Gastroesophageal sphincter (tissue), 4 donors: ENCODE measurements at regions not wholly inside any gene's neighbourhood (a gene's known extent, or its start where the extent isn't known, plus 50 kb on each side); places are given as distances from the start of the nearest gene placed in this dataset.

ENCODE experiments used
- ATAC-seq: fragments of 150-250 bp; one replicate; pipeline ENCODE4 v1.9.1; 2016; ENCODE audit warnings: mild to moderate bottlenecking, moderate library complexity
- H3K27ac ChIP-seq, 4 donors: fragments of 200-600 bp; sonication (generic) in 3 of 4; 1 replicate in 3 of 4; 2 replicates in 1 of 4; pipeline ENCODE4 v1.5.1; 2016 to 2019
- H3K27me3 ChIP-seq: fragments of 200-600 bp; sonication (generic); one replicate; pipeline ENCODE4 v1.5.1; 2019
- H3K36me3 ChIP-seq, 2 donors: fragments of 200-600 bp; sonication (generic); one replicate each; pipeline ENCODE4 v1.5.1; 2019; ENCODE audit warnings: control low read depth in 1 of 2
- H3K4me1 ChIP-seq, 3 donors: fragments of 200-600 bp; sonication (generic); 1 replicate in 2 of 3; 2 replicates in 1 of 3; pipeline ENCODE4 v1.5.1; 2016 to 2019; ENCODE audit warnings: control low read depth in 2 of 3
- H3K4me3 ChIP-seq, 2 donors: fragments of 200-600 bp; sonication (generic); one replicate each; pipeline ENCODE4 v1.5.1; 2019; ENCODE audit warnings: mild to moderate bottlenecking in 1 of 2, moderate library complexity in 1 of 2
- H3K9me3 ChIP-seq, 3 donors: fragments of 200-600 bp; sonication (generic); one replicate each; pipeline ENCODE4 v1.5.1; 2017 to 2019; ENCODE audit warnings: control low read depth in 2 of 3
- CTCF ChIP-seq, 4 experiments: fragments of 200-600 bp in 2 of 4; fragments of 450-650 bp in 2 of 4; sonication (generic) in 1 of 4; IDR thresholded peaks; one replicate each; pipeline ENCODE4 v1.5.1; 2017 to 2019; ENCODE audit warnings: antibody characterized with exemption in 4 of 4, mild to moderate bottlenecking in 2 of 4, moderate library complexity in 2 of 4
- EP300 ChIP-seq: sonication (generic); formaldehyde crosslinking; IDR thresholded peaks from one replicate; pipeline ENCODE4 v1.6.1; 2017; ENCODE audit warnings: antibody characterized with exemption, mild to moderate bottlenecking
- POLR2A ChIP-seq, 2 donors: fragments of 450-650 bp; IDR thresholded peaks; one replicate each; pipeline ENCODE4 v1.6.1; 2017; ENCODE audit warnings: antibody characterized with exemption in 2 of 2, mild to moderate bottlenecking in 2 of 2, moderate library complexity in 1 of 2
- POLR2AphosphoS5 ChIP-seq: sonication (generic); formaldehyde crosslinking; IDR thresholded peaks from one replicate; pipeline ENCODE4 v1.6.1; 2017; ENCODE audit warnings: antibody characterized with exemption
- WGBS, 2 donors: methylation state at CpG; one replicate each; pipeline ENCODE4 v1.1.5; 2018; ENCODE audit warnings: low coverage in 1 of 2; 5-methylcytosine and 5-hydroxymethylcytosine counted together

GRCh38 chr12:124499898-124500244 lies 67.5 kb downstream of the NCOR2 start:
- H3K4me1 ChIP-seq: peaks cover 8 to 97% (median 76%) of the 10 kb centered on the region in 3 donors
- WGBS, 2 donors: 88 to 98% methylated on average over 6 to 8 of the region's 11 CpGs
- H3K27ac ChIP-seq: peak overlapping the region in 3 of 4 donors; percentile 80 to 86 (median 82)
- peaks cover 0 to 5% of the 10 kb centered on the region in 2 donors for H3K36me3 ChIP-seq
- H3K27me3 ChIP-seq: no peaks in the 10 kb centered on the region
- no peaks in the 10 kb centered on the region for H3K9me3 ChIP-seq
- TF ChIP-seq POLR2AphosphoS5 (no peak), POLR2A (IDR thresholded peaks at IDR 0.05) (no peak), EP300 (no peak), CTCF (IDR thresholded peaks at IDR 0.05) (no peak)
- no peak for ATAC-seq
- H3K4me3 ChIP-seq: no peak overlapping the region

- peaks cover 8 to 96% (median 70%) of the 10 kb centered on the region in 3 donors for H3K4me1 ChIP-seq
- no peak overlapping the region for H3K4me3 ChIP-seq
- no peaks in the 10 kb centered on the region for H3K9me3 ChIP-seq
- TF ChIP-seq POLR2AphosphoS5 (no peak), POLR2A (IDR thresholded peaks at IDR 0.05) (no peak), CTCF (IDR thresholded peaks at IDR 0.05) (no peak)
- no peak for ATAC-seq
- peaks cover 0 to 11% of the 10 kb centered on the region in 2 donors for H3K36me3 ChIP-seq
- H3K27ac ChIP-seq: peak overlapping the region; percentile 14 to 86 (median 81)
- WGBS, 2 donors: 69% methylated on average over 17 of the region's 20 CpGs; no CpG with 5 or more reads in 1 of the 2 donors
- H3K27me3 ChIP-seq: no peaks in the 10 kb centered on the region
Measured at GRCh38 chr12:124499190-124499753, 68.1 kb downstream of the NCOR2 start.

GRCh38 chr12:124498275-124499189 lies 68.9 kb downstream of the NCOR2 start:
- Histone ChIP-seq H3K36me3 (peaks cover 0 to 18% of the 10 kb centered on the region in 2 donors), H3K4me1 (peaks cover 8 to 96% (median 69%) of the 10 kb centered on the region in 3 donors), H3K9me3 (no peaks in the 10 kb centered on the region), H3K4me3 (no peak overlapping the region), H3K27ac (peak overlapping the region; percentile 14 to 86 (median 81)), H3K27me3 (no peaks in the 10 kb centered on the region)
- TF ChIP-seq POLR2A (IDR thresholded peaks at IDR 0.05) (no peak), POLR2AphosphoS5 (no peak), CTCF (IDR thresholded peaks at IDR 0.05) (no peak), EP300 (no peak)
- WGBS, 2 donors: 26 to 31% methylated on average over 11 to 17 of the region's 24 CpGs
- peak; percentile 35 for ATAC-seq

- 31 to 47% methylated on average over 3 to 6 of the region's 7 CpGs for WGBS, 2 donors
- no peaks in the 10 kb centered on the region for H3K27me3 ChIP-seq
- H3K4me3 ChIP-seq: no peak overlapping the region
- H3K27ac ChIP-seq: peak overlapping the region in 3 of 4 donors; percentile 80 to 86 (median 82)
- H3K9me3 ChIP-seq: no peaks in the 10 kb centered on the region
- peaks cover 8 to 96% (median 72%) of the 10 kb centered on the region in 3 donors for H3K4me1 ChIP-seq
- peaks cover 0 to 19% of the 10 kb centered on the region in 2 donors for H3K36me3 ChIP-seq
- TF ChIP-seq CTCF (IDR thresholded peaks at IDR 0.05) (peak in 1 of 4 experiments; percentile 7), EP300 (no peak), POLR2AphosphoS5 (peak; percentile 52)
- ATAC-seq: peak; percentile 76
Measured at GRCh38 chr12:124497658-124498057, 69.8 kb downstream of the NCOR2 start.
